Coronary artery (tissue), 2 donors: ENCODE measurements at regions not wholly inside any gene's neighbourhood (a gene's known extent, or its start where the extent isn't known, plus 50 kb on each side); places are given as distances from the start of the nearest gene placed in this dataset.

ENCODE experiments used
- DNase-seq: peaks from one replicate; pipeline ENCODE4 v3.0.0-alpha.2; 2017; ENCODE audit warnings: low spot score
- H3K27ac ChIP-seq, 2 donors: fragments of 200-600 bp; sonication (generic); one replicate each; pipeline ENCODE4 v1.5.1; 2016 to 2019
- H3K4me3 ChIP-seq: fragments of 200-600 bp; sonication (generic); 2 replicates; pipeline ENCODE4 v1.5.1; 2016; ENCODE audit warnings: mild to moderate bottlenecking, moderate library complexity
- TF ChIP-seq, protein P1 (sequence below): fragments of 200-600 bp; sonication (generic); IDR thresholded peaks from one replicate; pipeline ENCODE4 v1.5.1; 2019; ENCODE audit warnings: antibody characterized with exemption

DNA sequence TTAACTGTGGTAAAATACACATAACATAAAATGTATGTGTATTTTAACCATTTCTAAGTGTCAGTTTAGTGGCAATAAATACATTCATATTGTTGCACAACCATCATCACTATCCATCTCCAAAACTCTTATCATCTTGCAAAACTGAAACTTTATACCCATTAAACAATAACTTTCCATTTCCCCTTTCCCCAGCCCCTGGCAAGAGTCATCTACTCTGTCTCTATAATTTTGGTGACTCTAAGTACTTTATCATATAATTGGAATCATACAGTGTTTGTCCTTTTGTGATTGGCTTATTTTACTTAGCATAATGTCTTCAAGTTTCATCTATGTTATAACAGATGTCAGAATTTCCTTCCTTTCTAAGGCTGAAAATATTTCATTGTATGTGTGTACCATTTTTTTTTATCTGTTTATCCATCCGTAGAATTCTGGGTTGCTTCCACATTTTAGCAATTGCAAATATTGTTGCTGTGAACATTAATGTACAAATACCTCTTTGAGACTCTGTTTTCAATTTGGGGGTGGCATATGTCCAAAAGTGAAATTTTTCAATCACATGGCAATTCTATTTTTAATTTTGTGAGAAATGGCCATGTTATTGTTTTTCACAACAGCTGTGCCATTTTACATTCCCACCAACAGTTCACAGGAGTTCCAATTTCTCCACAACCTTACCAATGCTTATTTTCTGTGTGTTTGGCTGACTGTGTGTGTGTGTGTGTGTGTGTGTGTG, 153.9 kb upstream of the GORAB start:
- TF ChIP-seq, protein P1, sequence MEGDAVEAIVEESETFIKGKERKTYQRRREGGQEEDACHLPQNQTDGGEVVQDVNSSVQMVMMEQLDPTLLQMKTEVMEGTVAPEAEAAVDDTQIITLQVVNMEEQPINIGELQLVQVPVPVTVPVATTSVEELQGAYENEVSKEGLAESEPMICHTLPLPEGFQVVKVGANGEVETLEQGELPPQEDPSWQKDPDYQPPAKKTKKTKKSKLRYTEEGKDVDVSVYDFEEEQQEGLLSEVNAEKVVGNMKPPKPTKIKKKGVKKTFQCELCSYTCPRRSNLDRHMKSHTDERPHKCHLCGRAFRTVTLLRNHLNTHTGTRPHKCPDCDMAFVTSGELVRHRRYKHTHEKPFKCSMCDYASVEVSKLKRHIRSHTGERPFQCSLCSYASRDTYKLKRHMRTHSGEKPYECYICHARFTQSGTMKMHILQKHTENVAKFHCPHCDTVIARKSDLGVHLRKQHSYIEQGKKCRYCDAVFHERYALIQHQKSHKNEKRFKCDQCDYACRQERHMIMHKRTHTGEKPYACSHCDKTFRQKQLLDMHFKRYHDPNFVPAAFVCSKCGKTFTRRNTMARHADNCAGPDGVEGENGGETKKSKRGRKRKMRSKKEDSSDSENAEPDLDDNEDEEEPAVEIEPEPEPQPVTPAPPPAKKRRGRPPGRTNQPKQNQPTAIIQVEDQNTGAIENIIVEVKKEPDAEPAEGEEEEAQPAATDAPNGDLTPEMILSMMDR, result no peak
- DNase-seq, result no peak
- no peak overlapping the region for H3K27ac ChIP-seq
- H3K4me3 ChIP-seq, result no peak overlapping the region

DNA sequence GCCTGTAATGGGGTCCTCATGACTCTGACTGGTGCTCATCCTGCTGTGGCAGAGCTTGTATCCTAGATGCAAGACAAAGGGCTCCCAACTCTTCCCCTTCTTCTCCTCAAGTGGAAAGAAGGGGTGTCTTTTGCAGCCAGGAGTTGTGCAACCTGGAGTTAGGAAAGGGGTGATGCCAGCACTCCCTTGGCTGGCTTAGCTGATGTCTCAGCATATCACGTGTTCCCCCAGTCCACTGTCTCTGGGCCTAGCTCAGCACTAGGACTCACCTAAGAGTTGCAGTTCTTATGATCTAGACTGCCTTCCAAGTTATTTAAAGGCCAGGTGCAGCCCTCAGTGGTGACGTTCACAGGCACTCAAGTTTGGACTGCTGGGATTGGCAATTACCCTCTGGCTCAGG, 146.2 kb upstream of the GORAB start:
- Histone ChIP-seq H3K27ac (no peak overlapping the region), H3K4me3 (no peak overlapping the region)
- no peak for DNase-seq
- TF ChIP-seq, protein P1, result no peak

DNA sequence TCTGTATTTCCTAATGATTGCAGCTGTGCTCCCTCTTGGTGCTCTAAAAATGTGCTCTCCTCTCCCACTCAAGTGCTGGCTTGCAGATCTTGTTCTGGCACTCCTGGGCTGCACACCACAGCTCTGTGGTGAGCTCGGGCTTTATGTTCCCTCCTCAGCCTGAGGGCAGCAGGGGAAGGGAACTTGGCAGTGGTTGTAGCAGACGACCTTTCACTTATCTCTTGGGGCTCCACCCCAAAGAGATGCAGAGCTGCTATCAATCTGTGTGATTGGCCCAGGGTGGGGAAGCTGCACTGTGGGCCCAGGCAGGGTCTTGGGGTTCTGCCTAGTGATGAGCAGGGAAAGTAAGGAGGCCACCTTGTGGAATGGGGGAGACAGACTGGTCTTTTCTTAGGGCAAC, 143.5 kb upstream of the GORAB start:
- no peak overlapping the region for H3K4me3 ChIP-seq
- TF ChIP-seq, protein P1, result no peak
- DNase-seq, result no peak
- H3K27ac ChIP-seq, result no peak overlapping the region

DNA sequence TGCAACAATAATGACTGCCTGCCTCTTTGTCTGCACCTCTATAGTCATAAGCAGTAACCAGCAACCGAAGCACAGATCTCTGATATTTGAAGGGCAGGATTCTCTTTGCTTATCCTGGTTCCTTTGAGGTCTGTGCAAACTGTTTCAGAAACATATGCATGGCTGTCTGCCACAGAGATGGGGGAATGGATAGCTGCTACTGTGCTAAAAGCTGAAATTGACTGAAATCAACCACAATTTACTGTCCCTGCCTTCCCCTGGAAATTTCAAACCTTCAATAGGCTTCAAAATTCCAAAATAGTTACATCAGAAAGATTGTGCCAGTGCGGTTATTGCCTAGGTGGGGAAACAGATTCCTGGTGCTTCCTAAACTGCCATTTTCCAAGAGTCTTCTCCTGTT, 136.8 kb upstream of the GORAB start:
- H3K27ac ChIP-seq, result no peak overlapping the region
- no peak for DNase-seq
- H3K4me3 ChIP-seq, result no peak overlapping the region
- TF ChIP-seq, protein P1, result no peak

DNA sequence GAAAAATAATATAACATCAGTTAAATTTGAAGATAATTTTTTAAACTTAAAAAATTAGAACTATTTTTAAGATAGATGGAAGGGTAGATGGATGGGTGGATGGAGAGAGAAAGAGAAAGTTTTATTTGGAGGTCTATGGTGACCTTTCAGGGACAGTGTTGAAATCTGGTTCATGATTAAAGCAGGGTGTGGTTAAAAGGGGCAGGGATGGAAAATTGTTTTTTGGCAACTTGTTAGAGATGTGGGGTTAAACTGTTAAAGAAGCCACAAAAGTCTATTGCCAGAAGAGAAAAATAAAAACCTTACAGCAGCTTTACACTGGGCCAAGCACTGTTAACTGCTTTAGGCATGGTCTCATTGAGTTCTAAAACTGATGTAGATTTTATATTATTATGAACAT, 134.9 kb upstream of the GORAB start:
- TF ChIP-seq, protein P1, result no peak
- DNase-seq, result no peak
- H3K4me3 ChIP-seq, result no peak overlapping the region
- no peak overlapping the region for H3K27ac ChIP-seq

DNA sequence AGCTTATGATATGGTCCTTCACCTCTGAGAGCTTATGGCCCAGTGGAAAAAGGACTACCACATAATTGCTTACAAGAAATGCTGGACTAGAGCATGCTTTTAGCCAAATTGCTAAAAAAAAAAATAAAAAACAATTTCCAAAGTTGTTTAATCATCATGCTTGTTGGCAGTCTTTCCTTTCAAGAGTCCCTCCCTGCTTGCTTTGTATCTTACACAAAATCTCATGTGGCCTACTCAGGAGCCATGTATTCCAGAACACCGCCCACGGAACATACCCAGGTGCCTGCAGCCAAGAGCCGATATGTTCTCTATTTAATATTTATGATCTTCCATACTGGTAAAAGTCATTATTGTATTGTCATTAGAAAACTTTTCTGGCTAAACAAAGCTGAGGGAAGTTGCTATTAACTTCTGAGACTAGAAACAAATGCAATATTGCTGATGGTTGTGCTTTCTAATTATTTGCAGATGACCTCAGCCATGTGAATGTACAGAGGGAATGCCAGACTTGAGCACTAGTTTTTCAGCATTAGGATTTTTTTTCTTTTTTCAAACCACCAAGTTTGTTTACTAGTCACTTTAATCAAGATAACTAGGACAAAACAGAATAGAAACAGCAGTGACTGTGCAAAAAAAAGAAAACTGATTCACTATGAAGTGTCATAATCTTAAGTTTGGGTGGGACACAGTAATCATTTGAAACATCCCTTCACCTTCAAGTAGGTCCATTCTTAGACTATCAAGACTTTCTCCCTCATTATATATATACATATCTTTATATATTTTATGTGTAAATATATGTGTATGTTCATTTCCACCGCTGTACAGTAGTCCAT, 129.3 kb upstream of the GORAB start:
- no peak for DNase-seq
- TF ChIP-seq, protein P1, result no peak
- H3K4me3 ChIP-seq, result no peak overlapping the region
- peak overlapping the region in 1 of 2 donors; percentile 59 for H3K27ac ChIP-seq

DNA sequence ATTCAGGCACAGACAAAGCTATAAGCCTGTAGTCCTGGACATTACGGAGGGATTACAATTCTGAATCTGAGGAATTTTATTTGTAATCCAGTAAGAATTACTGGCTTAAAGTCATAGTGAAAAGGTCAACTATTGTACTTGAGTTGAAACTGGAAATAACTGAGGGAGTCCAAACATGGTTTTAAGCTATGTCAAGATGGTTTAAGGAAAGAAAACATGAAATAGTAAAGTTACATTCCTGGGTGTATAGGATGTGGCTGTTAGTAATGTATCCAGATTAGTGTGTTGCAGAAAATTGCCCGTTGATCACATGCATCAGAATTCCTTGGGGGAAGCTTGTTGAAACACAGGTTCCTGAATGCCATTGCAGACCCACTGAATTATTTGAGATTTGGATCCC, 124.8 kb upstream of the GORAB start:
- TF ChIP-seq, protein P1, result no peak

More for the DNA sequence above, 124.8 kb upstream of the GORAB start:
- H3K4me3 ChIP-seq, result no peak overlapping the region
- H3K27ac ChIP-seq, result peak overlapping the region in 1 of 2 donors; percentile 19
- DNase-seq, result no peak
